Left ventricle myocardium inferior (tissue), 1 donor: ENCODE measurements at regions not wholly inside any gene's neighbourhood (a gene's known extent, or its start where the extent isn't known, plus 50 kb on each side); places are given as distances from the start of the nearest gene placed in this dataset.

Experiments
- DNase-seq: peaks from one replicate; pipeline ENCODE4 v3.0.0-alpha.2; 2020
- H3K27ac ChIP-seq: fragments of 200-600 bp; replicated peaks from 2 replicates; pipeline ENCODE4 v1.8.0; 2021
- H3K27me3 ChIP-seq: fragments of 200-600 bp; 2 replicates; pipeline ENCODE4 v1.8.0; 2021; ENCODE audit warnings: low read depth
- H3K36me3 ChIP-seq: fragments of 200-600 bp; 2 replicates; pipeline ENCODE4 v1.8.0; 2021
- H3K4me1 ChIP-seq: fragments of 200-600 bp; 2 replicates; pipeline ENCODE4 v1.8.0; 2021
- H3K4me3 ChIP-seq: fragments of 200-600 bp; 2 replicates; pipeline ENCODE4 v1.8.0; 2021; ENCODE audit warnings: mild to moderate bottlenecking, moderate library complexity
- H3K9me3 ChIP-seq: fragments of 200-600 bp; replicated peaks from 2 replicates; pipeline ENCODE4 v1.8.0; 2021
- intact Hi-C: fragments of 100-400 bp; cut with micrococcal nuclease; formaldehyde crosslinking; loops from one replicate; pipeline ENCODE4 v1.11.0; 2022
- TF ChIP-seq, protein P1 (sequence below): fragments of 200-600 bp; IDR thresholded peaks from 2 replicates; pipeline ENCODE4 v1.8.0; 2021; ENCODE audit warnings: antibody characterized with exemption, mild to moderate bottlenecking, borderline replicate concordance
- donor health status: DM: no; HTN: yes; CAD: no; lungs with severe emphysema.

- TF ChIP-seq, protein P1, sequence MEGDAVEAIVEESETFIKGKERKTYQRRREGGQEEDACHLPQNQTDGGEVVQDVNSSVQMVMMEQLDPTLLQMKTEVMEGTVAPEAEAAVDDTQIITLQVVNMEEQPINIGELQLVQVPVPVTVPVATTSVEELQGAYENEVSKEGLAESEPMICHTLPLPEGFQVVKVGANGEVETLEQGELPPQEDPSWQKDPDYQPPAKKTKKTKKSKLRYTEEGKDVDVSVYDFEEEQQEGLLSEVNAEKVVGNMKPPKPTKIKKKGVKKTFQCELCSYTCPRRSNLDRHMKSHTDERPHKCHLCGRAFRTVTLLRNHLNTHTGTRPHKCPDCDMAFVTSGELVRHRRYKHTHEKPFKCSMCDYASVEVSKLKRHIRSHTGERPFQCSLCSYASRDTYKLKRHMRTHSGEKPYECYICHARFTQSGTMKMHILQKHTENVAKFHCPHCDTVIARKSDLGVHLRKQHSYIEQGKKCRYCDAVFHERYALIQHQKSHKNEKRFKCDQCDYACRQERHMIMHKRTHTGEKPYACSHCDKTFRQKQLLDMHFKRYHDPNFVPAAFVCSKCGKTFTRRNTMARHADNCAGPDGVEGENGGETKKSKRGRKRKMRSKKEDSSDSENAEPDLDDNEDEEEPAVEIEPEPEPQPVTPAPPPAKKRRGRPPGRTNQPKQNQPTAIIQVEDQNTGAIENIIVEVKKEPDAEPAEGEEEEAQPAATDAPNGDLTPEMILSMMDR: no peak
- H3K4me1 ChIP-seq: no peaks in the 10 kb centered on the region
- H3K27ac ChIP-seq: no peak overlapping the region
- H3K9me3 ChIP-seq: peaks cover 11% of the 10 kb centered on the region
- H3K36me3 ChIP-seq: no peaks in the 10 kb centered on the region
- DNase-seq: no peak
- no peak overlapping the region for H3K4me3 ChIP-seq
- intact Hi-C loops: no loop called here
- H3K27me3 ChIP-seq: no peaks in the 10 kb centered on the region
These were observed 704.4 kb downstream of the UTRN start for GRCh38 chr6:144989319-144990107.

DNA sequence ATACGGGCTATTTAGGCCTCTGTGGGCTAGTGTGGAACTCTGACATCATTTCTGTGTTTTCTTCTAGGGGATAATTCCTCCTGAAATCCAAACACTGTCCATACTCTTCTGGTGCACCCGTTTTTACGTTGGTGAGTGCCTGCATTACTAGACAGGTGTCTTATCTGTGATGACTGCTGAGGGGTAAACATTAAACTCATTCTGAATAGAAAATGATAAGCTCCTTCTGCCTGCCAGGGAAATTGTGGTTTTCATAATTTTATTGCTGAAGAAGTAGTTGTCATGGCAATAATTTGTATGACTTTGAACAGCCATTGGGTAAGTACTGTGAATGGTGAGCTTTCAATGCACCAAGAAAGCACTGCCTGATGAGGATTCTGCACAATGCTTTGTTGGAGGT lies 705.6 kb downstream of the UTRN start:
- Histone ChIP-seq H3K27ac (no peak overlapping the region), H3K4me3 (no peak overlapping the region), H3K36me3 (no peaks in the 10 kb centered on the region), H3K4me1 (no peaks in the 10 kb centered on the region), H3K27me3 (no peaks in the 10 kb centered on the region), H3K9me3 (no peaks in the 10 kb centered on the region)
- TF ChIP-seq, protein P1: no peak
- no peak for DNase-seq
- intact Hi-C loops: no loop called here

DNA sequence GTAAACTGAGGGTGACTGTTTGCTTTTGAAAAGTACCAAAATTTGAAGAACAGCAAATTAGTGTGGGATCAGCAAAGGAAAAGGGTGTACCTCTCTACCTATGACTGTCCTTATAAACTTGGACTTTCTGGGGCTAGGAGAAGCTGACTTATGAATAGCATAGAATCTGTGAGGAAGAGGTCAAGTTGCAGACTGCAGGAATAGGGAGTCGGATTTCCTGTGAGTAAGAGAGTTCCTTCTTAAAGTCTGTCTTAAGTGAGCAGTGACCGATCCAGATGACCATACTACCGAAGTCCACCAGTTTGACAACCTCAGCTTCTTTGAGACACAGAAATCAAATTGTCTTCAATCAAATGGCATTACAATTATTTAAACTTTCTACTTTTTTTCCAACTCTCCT lies 708.7 kb downstream of the UTRN start:
- no peak overlapping the region for H3K4me3 ChIP-seq
- no peak for DNase-seq
- H3K9me3 ChIP-seq: no peaks in the 10 kb centered on the region
- H3K27ac ChIP-seq: no peak overlapping the region
- H3K4me1 ChIP-seq: no peaks in the 10 kb centered on the region
- intact Hi-C loops: no loop called here
- H3K27me3 ChIP-seq: no peaks in the 10 kb centered on the region
- TF ChIP-seq, protein P1: no peak
- no peaks in the 10 kb centered on the region for H3K36me3 ChIP-seq

GRCh38 chr6:144997996-144998395 lies 712.9 kb downstream of the UTRN start:
- no peaks in the 10 kb centered on the region for H3K27me3 ChIP-seq
- no peaks in the 10 kb centered on the region for H3K9me3 ChIP-seq
- H3K4me3 ChIP-seq: no peak overlapping the region
- no peaks in the 10 kb centered on the region for H3K4me1 ChIP-seq
- H3K27ac ChIP-seq: no peak overlapping the region
- TF ChIP-seq, protein P1: no peak
- DNase-seq: no peak
- H3K36me3 ChIP-seq: no peaks in the 10 kb centered on the region
- intact Hi-C loops: no loop called here

DNA sequence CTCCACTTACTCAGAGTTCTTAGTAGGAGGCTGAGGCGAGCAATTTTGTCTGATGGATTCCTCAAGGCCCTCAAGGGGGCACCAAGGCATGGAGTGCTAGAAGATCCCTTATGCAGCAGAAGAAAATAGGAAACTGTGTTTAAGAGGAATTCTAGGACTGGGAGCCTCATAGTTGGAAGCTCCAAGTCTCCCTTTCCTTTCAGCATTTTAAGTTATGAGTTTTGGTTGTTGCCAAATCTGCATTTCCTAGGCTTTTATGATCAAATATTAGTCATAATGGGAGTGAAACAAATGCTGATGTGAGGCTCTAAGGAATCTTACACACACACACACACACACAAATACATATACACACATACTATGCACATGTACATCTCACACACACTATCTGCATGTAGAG lies 714.0 kb downstream of the UTRN start:
- intact Hi-C loops: no loop called here
- no peaks in the 10 kb centered on the region for H3K9me3 ChIP-seq
- no peak overlapping the region for H3K4me3 ChIP-seq
- no peak overlapping the region for H3K27ac ChIP-seq
- H3K27me3 ChIP-seq: no peaks in the 10 kb centered on the region
- DNase-seq: no peak
- TF ChIP-seq, protein P1: no peak
- no peaks in the 10 kb centered on the region for H3K36me3 ChIP-seq
- no peaks in the 10 kb centered on the region for H3K4me1 ChIP-seq
